GM21717 (cell line): ENCODE measurements at regions not wholly inside any gene's neighbourhood (a gene's known extent, or its start where the extent isn't known, plus 50 kb on each side); places are given as distances from the start of the nearest gene placed in this dataset.
A peak's percentile ranks its signal among the peaks of the same experiment; 100 is the strongest.

ENCODE experiments used
- ATAC-seq: cut with Tn5 transposase; IDR thresholded peaks from one replicate; pipeline ENCODE4 v1.9.1; 2021; ENCODE audit warnings: mild to moderate bottlenecking, moderate library complexity; ENCODE audit not compliant: unreplicated experiment

- peak; percentile 38 for ATAC-seq
These were observed 51.8 kb upstream of the PMAIP1 start for GRCh38 chr18:59848002-59848401.

- ATAC-seq = peak; percentile 14
These were observed 52.3 kb upstream of the PMAIP1 start for GRCh38 chr18:59847491-59847846.

DNA sequence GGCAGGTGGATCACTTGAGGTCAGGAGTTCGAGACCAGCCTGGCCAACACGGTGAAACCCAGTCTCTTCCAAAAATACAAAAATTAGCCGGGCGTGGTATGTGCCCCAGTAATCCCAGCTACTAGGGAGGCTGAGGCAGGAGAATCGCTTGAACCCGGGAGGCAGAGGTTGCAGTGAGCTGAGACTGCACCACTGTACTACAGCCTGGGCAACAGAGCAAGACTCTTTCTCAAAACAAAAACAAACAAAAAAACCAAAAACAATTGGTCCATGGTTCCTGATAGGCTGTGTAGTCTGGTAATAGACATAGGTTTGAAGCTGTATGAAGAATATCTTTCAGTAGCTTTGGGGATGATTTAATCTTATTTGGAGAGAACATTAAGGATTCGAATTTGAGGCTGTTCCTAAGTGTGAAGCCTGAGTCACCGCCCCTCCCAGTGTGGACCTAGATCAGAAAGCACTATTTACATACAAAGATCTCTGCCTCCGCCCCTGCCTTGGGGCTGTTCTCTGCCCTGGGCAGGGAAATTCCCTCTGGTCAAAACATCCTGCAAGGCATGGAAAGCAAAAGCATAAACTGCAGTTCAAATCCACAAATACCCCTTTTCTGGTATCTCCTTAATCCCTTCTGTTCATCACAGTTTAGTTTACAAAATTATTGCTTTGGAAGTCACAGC lies 52.8 kb upstream of the PMAIP1 start:
- ATAC-seq = peak; percentile 96

- ATAC-seq = no peak
These were observed 56.8 kb upstream of the PMAIP1 start for GRCh38 chr18:59842947-59843346.

DNA sequence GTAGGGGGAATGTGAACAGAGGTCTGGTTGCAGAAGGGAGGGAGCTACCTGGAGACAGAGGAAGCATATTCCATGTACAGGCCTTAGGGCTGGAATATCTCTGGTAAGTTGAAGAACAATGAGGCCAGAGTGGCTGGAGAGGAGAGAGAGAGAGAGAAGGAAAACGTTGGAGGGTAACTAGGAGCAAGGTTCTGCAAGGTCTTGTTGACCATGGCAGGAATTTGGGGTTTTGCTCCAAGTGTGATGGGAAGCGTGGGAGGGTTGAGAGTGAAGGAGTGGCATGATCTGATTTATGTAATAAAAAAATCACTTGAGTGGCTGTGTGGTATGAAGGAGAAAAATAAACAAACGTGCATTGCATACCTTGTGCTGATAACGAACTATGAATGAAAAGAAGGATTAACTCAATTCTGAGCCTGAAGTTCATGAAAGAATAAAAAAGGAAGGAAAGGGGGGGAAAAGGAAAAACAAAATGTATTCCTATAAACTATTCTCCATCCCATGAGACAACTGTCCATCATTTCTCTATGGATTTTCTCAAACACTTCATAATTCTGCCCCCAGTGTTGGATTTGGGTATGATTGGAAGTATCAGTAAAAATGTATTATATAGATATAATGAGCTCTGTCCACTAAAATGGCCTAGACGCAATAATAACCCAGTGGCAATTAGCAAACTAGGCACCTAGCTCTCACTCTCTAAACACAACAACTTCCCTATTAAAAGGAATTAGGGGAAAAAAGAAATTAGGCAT lies 59.7 kb upstream of the PMAIP1 start:
- ATAC-seq = no peak

GRCh38 chr18:59839246-59839645 lies 60.5 kb upstream of the PMAIP1 start:
- ATAC-seq = no peak

DNA sequence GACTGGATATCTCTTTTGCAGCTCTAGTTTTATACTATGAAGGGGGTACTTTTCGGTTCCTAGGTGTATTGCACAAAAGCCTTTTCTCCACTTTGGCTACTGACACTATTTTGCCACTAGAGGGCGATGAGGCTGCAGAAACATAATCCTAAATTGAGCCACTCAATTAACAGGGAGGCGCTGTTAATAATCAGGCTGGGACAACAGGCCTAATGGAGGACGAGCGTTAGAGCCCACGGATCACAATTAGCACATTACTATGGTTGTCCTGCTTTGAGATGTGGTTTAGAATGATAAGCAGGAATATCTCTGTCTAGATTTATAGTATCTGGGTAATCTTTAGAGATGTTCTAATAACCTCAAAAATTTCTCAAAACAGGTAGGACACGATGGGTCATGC lies 62.2 kb upstream of the PMAIP1 start:
- peak; percentile 51 for ATAC-seq

GRCh38 chr18:59835605-59836379 lies 64.0 kb upstream of the PMAIP1 start:
- peak; percentile 45 for ATAC-seq

DNA sequence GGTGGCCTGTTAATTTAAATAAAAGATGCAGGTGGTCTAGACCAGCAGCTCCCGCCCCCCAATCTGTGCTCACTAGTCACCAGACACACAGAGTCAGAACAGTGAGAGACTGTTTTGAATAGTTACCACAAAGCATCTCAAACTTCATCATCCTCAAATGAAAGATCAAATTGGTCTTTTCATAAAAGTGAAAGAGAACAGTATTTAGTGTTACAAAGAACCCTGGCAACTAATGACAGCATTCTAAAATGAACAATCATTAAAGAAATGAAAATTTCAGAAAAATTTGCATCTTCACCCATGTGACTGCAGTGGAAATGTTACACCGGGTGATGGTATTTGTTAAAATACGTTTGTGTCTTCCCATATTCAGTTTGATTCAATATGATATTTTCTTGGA lies 65.5 kb upstream of the PMAIP1 start:
- ATAC-seq = peak; percentile 40

DNA sequence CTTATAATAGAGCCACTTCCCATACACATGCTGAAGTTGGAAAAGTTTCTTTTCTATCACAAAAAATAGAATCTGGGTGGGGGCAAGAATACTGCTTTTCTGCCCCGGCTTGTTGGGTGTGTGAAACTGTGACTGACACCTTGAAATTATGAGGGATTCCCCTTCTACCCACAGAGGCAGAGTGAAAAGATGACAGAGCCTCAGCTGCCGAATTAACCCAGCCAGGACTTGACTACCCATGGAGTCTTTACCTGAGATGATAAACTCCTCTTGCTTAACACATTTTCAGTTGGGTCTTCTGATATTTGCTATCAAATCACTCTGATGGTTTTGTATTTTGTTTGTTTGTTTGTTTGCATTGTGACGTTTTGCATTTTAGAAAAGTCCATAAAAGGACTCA lies 66.0 kb upstream of the PMAIP1 start:
- ATAC-seq = peak; percentile 82

- peak; percentile 70 for ATAC-seq
These were observed 76.1 kb upstream of the PMAIP1 start for GRCh38 chr18:59823596-59824195.

DNA sequence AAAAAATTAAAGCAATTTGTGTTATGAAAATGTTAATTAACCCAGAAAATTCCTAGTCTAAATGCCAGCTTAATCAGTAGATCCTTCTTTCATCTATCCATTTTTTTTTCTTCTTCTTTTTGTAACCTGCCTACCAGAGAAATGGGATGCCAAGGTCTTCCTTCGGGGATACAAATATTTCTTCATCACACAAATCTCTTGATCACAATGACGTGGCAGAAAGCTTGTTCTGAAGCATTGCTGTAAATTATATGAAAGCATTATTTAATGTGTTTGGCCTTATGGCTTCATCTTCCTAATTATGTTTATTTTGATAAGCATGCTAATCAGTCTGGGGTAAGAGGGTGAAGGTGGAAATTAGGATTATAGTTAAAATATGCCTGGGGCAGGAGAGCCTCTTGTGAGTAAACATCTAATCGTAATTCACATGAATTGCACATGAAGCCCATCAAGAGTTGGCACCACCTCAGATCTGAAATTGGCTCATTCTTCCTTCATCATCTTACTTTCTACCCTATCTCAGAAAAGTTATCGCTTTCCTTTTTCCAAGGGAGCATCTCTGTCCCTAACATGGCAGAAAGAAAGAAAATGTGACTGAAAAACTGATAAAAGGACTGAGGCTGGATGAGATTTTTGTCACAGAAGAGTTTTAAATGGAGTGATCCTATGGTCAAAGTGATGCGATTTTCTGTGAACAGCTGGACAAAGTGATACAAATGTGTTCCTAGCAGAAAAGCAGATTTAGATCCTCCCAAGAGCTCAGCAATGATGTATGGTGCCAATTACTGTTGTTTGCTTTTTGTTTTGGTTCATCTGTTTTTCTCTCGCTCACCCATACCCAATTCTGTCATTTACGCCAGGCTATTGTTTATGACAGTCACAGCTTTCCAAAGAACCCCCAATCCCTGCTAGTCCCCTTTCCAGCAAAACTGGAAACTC lies 76.9 kb upstream of the PMAIP1 start:
- ATAC-seq = no peak

DNA sequence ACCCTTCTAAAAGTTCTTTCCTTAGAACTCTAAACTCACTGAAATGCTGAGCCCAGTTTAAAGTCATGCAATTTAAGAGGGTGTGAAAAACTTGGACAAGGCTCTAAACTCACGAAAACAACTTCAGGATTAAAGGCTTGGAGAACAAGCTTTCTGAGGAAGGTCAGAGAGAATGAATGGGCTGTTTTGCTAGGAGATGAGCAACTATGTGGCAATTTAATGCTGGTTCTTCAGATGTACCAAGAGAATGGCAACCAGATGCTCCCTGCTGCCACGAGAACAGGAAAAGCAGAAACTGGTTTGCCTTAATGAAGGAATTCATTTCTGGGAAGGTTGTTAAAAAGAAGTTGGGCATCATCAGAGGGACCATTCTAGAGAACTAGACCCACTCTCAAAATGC lies 77.8 kb upstream of the PMAIP1 start:
- ATAC-seq = no peak

DNA sequence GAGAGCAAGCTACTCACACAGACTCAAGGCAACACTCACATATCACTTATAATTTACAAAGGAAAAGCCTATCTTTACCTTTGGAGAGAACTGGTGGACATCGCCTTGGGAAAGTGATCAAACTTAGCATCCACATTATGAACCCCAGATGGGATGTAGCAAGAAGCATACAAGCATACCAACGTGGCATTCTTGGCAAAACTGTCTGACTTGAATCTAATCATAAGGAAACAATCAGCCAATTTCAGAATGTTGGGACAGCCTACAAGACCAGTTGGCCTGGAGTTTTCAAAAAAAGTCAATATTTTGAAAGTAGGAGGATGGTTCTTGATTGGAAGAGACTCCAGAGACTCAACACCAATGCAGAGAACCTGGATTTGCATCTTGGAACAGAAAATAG lies 79.1 kb upstream of the PMAIP1 start:
- ATAC-seq = no peak

- ATAC-seq = no peak
These were observed 81.0 kb upstream of the PMAIP1 start for GRCh38 chr18:59818769-59819168.

- ATAC-seq = no peak
These were observed 84.9 kb upstream of the PMAIP1 start for GRCh38 chr18:59814891-59815290.

DNA sequence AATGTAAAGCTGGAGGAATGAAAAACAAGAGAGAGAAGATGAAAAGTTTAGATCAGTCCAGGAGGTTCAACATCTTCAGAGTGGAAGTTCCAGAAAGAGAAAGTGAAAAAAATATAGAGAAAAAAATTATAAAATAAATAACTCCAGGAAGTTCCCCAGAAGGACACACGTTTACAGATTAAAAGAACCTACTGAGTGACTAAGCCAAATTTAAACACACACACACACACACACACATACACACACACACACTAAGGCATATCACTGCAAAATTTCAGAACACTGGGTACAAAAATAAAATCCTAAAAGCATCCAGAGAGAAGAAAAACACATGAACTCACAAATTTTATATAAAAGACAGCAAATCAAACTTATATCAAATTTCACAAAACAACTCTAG lies 85.9 kb upstream of the PMAIP1 start:
- ATAC-seq = no peak

DNA sequence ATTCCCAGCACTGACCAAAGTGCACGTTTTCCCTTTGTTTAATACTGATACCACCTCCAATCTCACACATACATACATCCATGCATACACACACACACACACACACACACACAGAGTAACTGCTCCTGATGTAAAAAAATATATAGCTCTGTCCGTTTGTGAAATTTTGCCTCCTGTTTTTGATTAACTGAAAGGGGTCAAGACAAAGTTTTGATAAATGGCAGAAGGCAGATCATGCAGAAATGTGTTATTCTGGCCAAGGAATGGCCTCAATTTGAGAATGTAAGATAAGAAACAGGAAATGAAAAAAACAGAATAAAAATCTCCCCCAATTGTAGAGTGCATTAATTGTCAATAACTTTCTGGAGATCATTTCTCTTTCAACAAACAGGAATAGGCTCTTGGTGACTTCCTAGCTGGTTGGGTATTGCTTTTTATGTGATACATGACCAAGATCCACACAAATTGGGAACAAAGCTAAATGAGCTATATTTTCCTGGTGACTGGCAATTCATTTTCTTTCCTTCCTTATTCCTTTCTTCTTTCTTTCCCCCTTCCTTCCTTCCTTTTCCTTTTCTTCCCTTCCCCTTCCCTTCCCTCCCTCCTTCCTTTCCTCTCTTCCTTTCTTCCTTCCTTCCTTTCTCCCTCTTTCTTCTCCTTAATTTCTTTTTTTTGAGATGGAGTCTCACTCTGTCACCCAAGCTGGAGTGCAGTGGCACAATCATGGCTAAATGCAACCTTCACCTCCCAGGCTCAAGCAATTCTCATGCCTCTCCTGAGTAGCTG lies 88.9 kb upstream of the PMAIP1 start:
- ATAC-seq = no peak

DNA sequence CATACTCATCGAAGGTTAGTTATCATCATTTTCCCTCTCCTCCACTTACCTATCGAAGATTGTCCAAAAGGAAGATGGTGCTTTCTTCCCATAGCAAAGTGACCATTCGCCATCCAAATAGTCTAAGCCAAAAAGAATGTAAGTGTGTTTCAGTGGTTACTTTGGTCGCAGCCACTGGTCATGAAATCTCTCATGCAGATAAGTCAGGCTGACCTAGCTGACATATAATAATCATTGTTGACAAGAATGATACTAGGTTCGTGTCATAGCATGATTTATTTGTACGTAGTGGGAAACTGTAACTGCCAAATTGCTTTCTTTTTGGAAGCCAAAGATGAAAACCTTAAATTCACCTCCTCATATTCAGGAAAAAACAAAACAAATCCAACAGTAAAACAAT lies 89.6 kb upstream of the PMAIP1 start:
- no peak for ATAC-seq

- peak; percentile 80 for ATAC-seq
These were observed 97.8 kb upstream of the PMAIP1 start for GRCh38 chr18:59802031-59802430.
